ENCODE measurements at regions not wholly inside any gene's neighbourhood (a gene's known extent, or its start where the extent isn't known, plus 50 kb on each side); places are given as distances from the start of the nearest gene placed in this dataset.
A peak's percentile ranks its signal among the peaks of the same experiment; 100 is the strongest.

DNA sequence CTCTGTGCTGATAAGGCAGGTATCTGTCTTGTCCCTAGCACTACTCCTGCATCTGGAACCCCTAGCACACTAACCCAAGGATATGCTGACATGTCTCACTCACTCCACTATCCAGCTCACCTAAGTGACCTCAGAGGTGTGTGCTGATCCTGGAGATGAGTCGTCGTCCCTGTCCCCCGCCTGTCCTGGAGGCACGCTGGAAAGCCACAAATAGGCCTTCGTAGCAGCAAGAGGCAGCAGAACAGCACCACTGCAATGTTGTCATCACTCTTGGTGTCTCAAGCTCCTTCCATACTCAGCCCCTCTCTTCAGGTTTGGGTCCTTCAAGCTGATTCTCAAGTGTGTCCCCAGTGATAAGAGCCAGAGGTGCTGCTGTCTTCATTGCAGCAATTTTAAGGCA, 73.0 kb upstream of the ITGA6 start:
- H3K4me3 ChIP-seq (ENCODE audit: low read depth in 1 of 3, low read length in 3 of 3) = no peak overlapping the region
- no peak overlapping the region for H3K27ac ChIP-seq (ENCODE audit: low read depth in 1 of 3, low read length in 2 of 3)
- 83 to 95% (median 90%) methylated on average over 5 of the region's 5 CpGs for WGBS, 3 donors
- FAIRE-seq (no peak), DNase-seq (no peak)
- H3K4me1 ChIP-seq (ENCODE audit: control insufficient read depth in 3 of 3, insufficient read depth in 2 of 3, low read depth in 1 of 3, low read length in 2 of 3) = peaks cover 0 to 3% (median 0%) of the 10 kb centered on the region in 3 donors
- peaks cover 0 to 2% (median 0%) of the 10 kb centered on the region in 3 donors for H3K27me3 ChIP-seq (ENCODE audit: control insufficient read depth in 3 of 3, insufficient read depth in 3 of 3, low read length in 3 of 3)
- H3K36me3 ChIP-seq (ENCODE audit: control insufficient read depth in 3 of 3, insufficient read depth in 2 of 3, low read depth in 1 of 3, low read length in 3 of 3) = no peaks in the 10 kb centered on the region
- no peaks in the 10 kb centered on the region for H3K9me3 ChIP-seq (ENCODE audit: control insufficient read depth in 2 of 2, insufficient read depth in 1 of 2, low read depth in 1 of 2, low read length in 1 of 2)

DNA sequence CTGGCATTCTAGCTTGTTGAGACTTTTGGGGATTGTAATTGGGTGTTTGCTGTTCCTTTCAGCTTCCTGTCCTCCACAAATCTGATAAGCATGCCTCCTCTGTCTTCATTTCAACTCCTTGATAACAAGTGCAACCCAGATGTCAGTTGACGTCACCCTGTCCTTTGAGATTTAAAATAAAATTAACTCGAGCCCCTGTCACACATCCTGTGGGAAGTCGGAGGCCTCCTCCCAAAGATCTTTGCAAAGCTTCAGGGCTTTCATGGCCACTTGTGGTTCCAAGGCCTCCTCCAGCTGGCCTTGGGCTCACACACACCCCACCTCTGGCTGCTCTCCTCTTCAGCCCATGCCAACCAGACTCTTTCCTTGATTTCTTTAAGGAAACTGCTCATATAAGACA, 69.9 kb upstream of the ITGA6 start:
- FAIRE-seq = no peak

DNA sequence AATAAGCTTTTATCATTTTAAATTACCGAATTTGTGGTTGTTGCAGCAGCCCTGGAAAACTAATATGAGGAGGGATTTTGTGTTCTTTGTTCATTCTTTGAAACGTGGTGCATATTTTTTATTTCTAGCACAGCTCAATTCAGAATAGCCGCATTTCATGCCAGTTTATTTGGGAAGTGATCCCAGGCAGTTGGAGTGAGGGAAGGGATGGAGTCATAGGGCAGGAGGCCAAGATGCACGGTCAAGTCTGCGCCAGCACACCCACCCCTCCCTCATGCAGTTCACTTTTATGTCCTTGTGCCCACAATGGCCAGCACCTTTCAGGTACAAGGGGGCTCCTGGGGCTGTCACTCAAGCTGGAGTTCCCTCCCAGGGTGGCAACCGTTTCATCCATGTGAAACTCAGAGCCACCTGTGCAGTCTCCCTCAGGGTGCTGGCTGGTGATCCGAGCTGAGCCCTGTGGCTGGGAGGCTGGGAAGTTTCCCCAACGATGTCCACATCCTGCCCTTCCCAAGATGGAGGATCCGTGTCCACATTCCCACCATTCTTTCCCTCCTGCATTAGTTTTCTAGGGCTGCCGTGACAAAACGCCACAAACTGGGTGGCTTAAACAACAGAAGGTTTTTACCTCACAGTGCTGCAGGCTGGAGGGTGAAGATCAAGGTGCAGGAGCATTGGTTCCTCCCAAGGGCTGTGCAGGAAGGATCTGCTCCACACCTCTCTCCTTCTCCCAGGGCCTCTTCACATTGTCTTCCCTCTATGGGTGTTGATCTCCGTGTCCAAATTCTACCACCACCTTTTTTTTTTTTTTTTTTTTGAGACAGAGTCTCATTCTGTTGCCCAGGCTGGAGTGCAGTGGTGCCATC, 68.5 kb upstream of the ITGA6 start:
- DNase-seq = peak; percentile 18 to 63
- 22 to 49% (median 29%) methylated on average over 12 of the region's 12 CpGs for WGBS, 3 donors
- Histone ChIP-seq H3K4me1 (ENCODE audit: control insufficient read depth in 3 of 3, insufficient read depth in 2 of 3, low read depth in 1 of 3, low read length in 2 of 3) (peaks cover 0 to 3% (median 0%) of the 10 kb centered on the region in 3 donors), H3K36me3 (ENCODE audit: control insufficient read depth in 3 of 3, insufficient read depth in 2 of 3, low read depth in 1 of 3, low read length in 3 of 3) (no peaks in the 10 kb centered on the region), H3K9me3 (ENCODE audit: control insufficient read depth in 2 of 2, insufficient read depth in 1 of 2, low read depth in 1 of 2, low read length in 1 of 2) (no peaks in the 10 kb centered on the region), H3K27ac (ENCODE audit: low read depth in 1 of 3, low read length in 2 of 3) (no peak overlapping the region), H3K27me3 (ENCODE audit: control insufficient read depth in 3 of 3, insufficient read depth in 3 of 3, low read length in 3 of 3) (peaks cover 0 to 2% (median 0%) of the 10 kb centered on the region in 3 donors), H3K4me3 (ENCODE audit: low read depth in 1 of 3, low read length in 3 of 3) (no peak overlapping the region)
- FAIRE-seq = no peak

More for the DNA sequence above, 69.9 kb upstream of the ITGA6 start:
- H3K4me1 ChIP-seq (ENCODE audit: control insufficient read depth in 3 of 3, insufficient read depth in 2 of 3, low read depth in 1 of 3, low read length in 2 of 3) = peaks cover 0 to 3% (median 0%) of the 10 kb centered on the region in 3 donors
- peaks cover 0 to 2% (median 0%) of the 10 kb centered on the region in 3 donors for H3K27me3 ChIP-seq (ENCODE audit: control insufficient read depth in 3 of 3, insufficient read depth in 3 of 3, low read length in 3 of 3)
- 58 to 87% (median 69%) methylated on average over 3 of the region's 3 CpGs for WGBS, 3 donors
- no peak overlapping the region for H3K27ac ChIP-seq (ENCODE audit: low read depth in 1 of 3, low read length in 2 of 3)
- H3K9me3 ChIP-seq (ENCODE audit: control insufficient read depth in 2 of 2, insufficient read depth in 1 of 2, low read depth in 1 of 2, low read length in 1 of 2) = no peaks in the 10 kb centered on the region
- H3K36me3 ChIP-seq (ENCODE audit: control insufficient read depth in 3 of 3, insufficient read depth in 2 of 3, low read depth in 1 of 3, low read length in 3 of 3) = no peaks in the 10 kb centered on the region
- no peak for DNase-seq
- H3K4me3 ChIP-seq (ENCODE audit: low read depth in 1 of 3, low read length in 3 of 3) = no peak overlapping the region

DNA sequence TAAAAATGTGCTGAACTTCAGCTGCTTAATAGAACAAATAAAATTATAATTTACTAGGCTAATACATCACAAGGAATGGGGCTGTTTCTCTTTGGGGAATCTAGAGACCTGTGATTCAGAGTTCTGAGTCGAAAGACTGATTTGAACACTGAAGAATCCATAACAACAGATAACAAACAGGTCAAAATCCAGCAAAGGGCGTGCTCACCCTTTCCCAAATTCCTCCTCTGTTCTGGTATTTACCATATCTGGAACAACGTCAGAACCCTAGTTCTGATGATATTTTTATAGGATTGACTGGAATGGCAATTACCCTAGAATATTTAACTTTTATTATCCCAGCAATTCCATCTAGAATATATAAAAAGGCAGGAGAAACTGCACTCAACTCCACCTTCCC, 66.0 kb upstream of the ITGA6 start:
- H3K4me1 ChIP-seq (ENCODE audit: control insufficient read depth in 3 of 3, insufficient read depth in 2 of 3, low read depth in 1 of 3, low read length in 2 of 3) = peaks cover 0 to 3% (median 0%) of the 10 kb centered on the region in 3 donors
- WGBS, 3 donors = 16 to 51% (median 26%) methylated on average over 3 of the region's 3 CpGs
- DNase-seq (peak; percentile 30 to 48), FAIRE-seq (no peak)
- no peak overlapping the region for H3K4me3 ChIP-seq (ENCODE audit: low read depth in 1 of 3, low read length in 3 of 3)
- no peaks in the 10 kb centered on the region for H3K9me3 ChIP-seq (ENCODE audit: control insufficient read depth in 2 of 2, insufficient read depth in 1 of 2, low read depth in 1 of 2, low read length in 1 of 2)
- H3K27ac ChIP-seq (ENCODE audit: low read depth in 1 of 3, low read length in 2 of 3) = no peak overlapping the region
- H3K36me3 ChIP-seq (ENCODE audit: control insufficient read depth in 3 of 3, insufficient read depth in 2 of 3, low read depth in 1 of 3, low read length in 3 of 3) = no peaks in the 10 kb centered on the region
- H3K27me3 ChIP-seq (ENCODE audit: control insufficient read depth in 3 of 3, insufficient read depth in 3 of 3, low read length in 3 of 3) = no peaks in the 10 kb centered on the region

DNA sequence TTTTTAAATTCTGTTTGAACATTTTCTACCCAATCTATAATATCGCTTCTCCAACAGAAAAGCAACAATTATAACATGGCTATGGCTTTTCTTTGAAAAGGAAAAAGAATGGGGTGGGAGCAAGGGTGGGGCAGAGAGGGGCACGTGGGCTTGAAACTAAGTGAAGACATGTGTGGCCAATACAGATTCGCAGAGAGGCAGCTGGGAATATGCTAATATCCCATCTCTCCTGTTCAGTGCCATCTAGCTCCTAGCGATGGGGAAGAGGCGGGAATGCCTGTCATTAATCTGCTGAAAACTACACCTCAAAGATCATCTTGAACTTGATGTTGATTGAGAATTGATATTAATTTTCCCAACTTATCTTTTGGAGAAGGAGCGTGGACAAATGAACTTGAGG, 65.5 kb upstream of the ITGA6 start:
- Histone ChIP-seq H3K9me3 (ENCODE audit: control insufficient read depth in 2 of 2, insufficient read depth in 1 of 2, low read depth in 1 of 2, low read length in 1 of 2) (no peaks in the 10 kb centered on the region), H3K4me1 (ENCODE audit: control insufficient read depth in 3 of 3, insufficient read depth in 2 of 3, low read depth in 1 of 3, low read length in 2 of 3) (peaks cover 0 to 3% (median 0%) of the 10 kb centered on the region in 3 donors), H3K4me3 (ENCODE audit: low read depth in 1 of 3, low read length in 3 of 3) (no peak overlapping the region), H3K27me3 (ENCODE audit: control insufficient read depth in 3 of 3, insufficient read depth in 3 of 3, low read length in 3 of 3) (no peaks in the 10 kb centered on the region), H3K27ac (ENCODE audit: low read depth in 1 of 3, low read length in 2 of 3) (no peak overlapping the region), H3K36me3 (ENCODE audit: control insufficient read depth in 3 of 3, insufficient read depth in 2 of 3, low read depth in 1 of 3, low read length in 3 of 3) (no peaks in the 10 kb centered on the region)
- 87 to 90% (median 88%) methylated on average over 6 of the region's 6 CpGs for WGBS, 3 donors
- FAIRE-seq = no peak
- DNase-seq = no peak

DNA sequence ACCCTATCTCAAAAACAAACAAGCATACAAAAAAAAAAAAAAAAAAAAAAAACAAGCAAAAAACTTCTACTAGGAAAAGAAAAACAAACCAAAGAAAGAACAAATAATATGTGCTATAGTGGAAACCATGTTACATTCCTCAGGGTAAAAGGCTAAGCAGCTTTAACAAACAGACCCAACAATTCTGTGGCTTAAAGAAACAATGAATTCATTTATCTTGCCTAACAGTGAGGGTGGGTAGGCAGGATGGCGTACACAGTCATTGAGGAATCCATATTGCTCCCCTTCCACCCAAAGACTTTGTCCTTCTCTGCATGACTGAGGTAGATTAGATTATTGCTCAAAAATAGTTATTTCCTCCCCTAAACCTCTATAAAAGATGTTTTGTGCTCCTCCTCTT, 63.1 kb upstream of the ITGA6 start:
- no peaks in the 10 kb centered on the region for H3K9me3 ChIP-seq (ENCODE audit: control insufficient read depth in 2 of 2, insufficient read depth in 1 of 2, low read depth in 1 of 2, low read length in 1 of 2)
- H3K27ac ChIP-seq (ENCODE audit: low read depth in 1 of 3, low read length in 2 of 3) = no peak overlapping the region
- DNase-seq = no peak
- no peaks in the 10 kb centered on the region for H3K4me1 ChIP-seq (ENCODE audit: control insufficient read depth in 3 of 3, insufficient read depth in 2 of 3, low read depth in 1 of 3, low read length in 2 of 3)
- H3K27me3 ChIP-seq (ENCODE audit: control insufficient read depth in 3 of 3, insufficient read depth in 3 of 3, low read length in 3 of 3) = no peaks in the 10 kb centered on the region
- WGBS, 3 donors = 87 to 100% (median 93%) methylated on average over 1 of the region's 1 CpG
- H3K4me3 ChIP-seq (ENCODE audit: low read depth in 1 of 3, low read length in 3 of 3) = no peak overlapping the region
- no peaks in the 10 kb centered on the region for H3K36me3 ChIP-seq (ENCODE audit: control insufficient read depth in 3 of 3, insufficient read depth in 2 of 3, low read depth in 1 of 3, low read length in 3 of 3)
- FAIRE-seq = no peak

DNA sequence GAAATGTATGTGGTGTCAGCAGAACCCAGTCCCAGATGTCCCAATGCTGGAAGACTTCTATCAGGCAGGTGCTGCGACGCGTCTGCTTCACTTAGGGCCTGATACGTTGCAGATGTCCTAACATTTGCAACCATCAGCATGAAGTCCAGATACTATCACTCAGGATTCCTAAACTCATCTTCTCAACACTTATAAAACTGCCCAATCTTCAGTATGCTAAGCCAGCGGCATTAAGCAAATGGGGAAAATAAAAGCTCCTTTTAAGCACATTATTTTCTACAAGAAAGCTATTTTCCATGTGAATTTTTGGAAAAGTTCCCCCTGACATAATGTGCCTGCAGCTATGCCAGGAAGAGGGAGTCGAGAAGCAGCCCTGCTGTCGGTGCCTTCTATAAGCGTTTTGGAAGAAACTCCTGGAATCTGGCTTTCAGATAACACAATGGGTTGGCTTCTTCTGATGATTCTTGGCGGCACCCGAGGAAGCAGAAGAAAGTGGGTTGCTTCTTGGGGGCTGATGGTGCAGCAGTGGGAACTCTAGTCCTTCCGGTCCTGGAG, 60.7 kb upstream of the ITGA6 start:
- Histone ChIP-seq H3K27me3 (ENCODE audit: control insufficient read depth in 3 of 3, insufficient read depth in 3 of 3, low read length in 3 of 3) (no peaks in the 10 kb centered on the region), H3K27ac (ENCODE audit: low read depth in 1 of 3, low read length in 2 of 3) (no peak overlapping the region), H3K36me3 (ENCODE audit: control insufficient read depth in 3 of 3, insufficient read depth in 2 of 3, low read depth in 1 of 3, low read length in 3 of 3) (no peaks in the 10 kb centered on the region), H3K9me3 (ENCODE audit: control insufficient read depth in 2 of 2, insufficient read depth in 1 of 2, low read depth in 1 of 2, low read length in 1 of 2) (peaks cover 0 to 3% of the 10 kb centered on the region in 2 donors), H3K4me3 (ENCODE audit: low read depth in 1 of 3, low read length in 3 of 3) (no peak overlapping the region), H3K4me1 (ENCODE audit: control insufficient read depth in 3 of 3, insufficient read depth in 2 of 3, low read depth in 1 of 3, low read length in 2 of 3) (no peaks in the 10 kb centered on the region)
- DNase-seq = no peak
- no peak for FAIRE-seq
- WGBS, 3 donors = 78 to 91% (median 89%) methylated on average over 11 of the region's 11 CpGs

DNA sequence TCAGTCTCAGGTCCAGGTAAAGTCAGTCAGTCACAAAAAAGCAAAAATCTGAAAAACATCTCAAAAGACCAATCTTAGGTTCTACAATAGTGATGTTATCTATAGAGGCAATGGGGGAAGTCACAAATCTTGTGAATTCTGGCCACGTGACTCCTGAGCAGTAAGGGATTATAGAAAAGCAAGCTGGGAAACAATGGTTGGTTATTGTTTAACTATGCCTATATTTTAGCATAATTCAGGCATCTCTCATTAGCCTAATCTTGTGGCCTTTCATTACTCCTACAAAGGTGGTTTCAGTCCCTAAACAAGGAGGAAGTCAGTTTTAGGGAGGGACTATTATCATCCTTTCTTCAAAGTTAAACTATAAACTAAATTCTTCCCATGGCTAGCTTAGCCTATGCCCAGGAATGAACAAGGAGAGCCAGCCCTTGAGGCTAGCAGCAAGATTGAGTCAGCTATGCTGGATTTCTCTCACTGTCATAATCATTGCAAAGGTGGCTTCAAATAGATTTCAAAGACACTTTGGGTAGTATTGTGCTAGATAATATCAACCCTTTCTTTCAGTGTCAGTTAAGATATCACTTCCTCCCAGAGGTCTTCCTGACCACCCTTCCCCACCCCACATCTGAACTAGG, 56.4 kb upstream of the ITGA6 start:
- Histone ChIP-seq H3K4me1 (ENCODE audit: control insufficient read depth in 3 of 3, insufficient read depth in 2 of 3, low read depth in 1 of 3, low read length in 2 of 3) (peaks cover 0 to 17% (median 2%) of the 10 kb centered on the region in 3 donors), H3K27me3 (ENCODE audit: control insufficient read depth in 3 of 3, insufficient read depth in 3 of 3, low read length in 3 of 3) (no peaks in the 10 kb centered on the region), H3K36me3 (ENCODE audit: control insufficient read depth in 3 of 3, insufficient read depth in 2 of 3, low read depth in 1 of 3, low read length in 3 of 3) (no peaks in the 10 kb centered on the region), H3K4me3 (ENCODE audit: low read depth in 1 of 3, low read length in 3 of 3) (no peak overlapping the region), H3K27ac (ENCODE audit: low read depth in 1 of 3, low read length in 2 of 3) (no peak overlapping the region), H3K9me3 (ENCODE audit: control insufficient read depth in 2 of 2, insufficient read depth in 1 of 2, low read depth in 1 of 2, low read length in 1 of 2) (peaks cover 0 to 3% of the 10 kb centered on the region in 2 donors)
- DNase-seq (no peak), FAIRE-seq (no peak)
- 37 to 50% (median 49%) methylated on average over 1 of the region's 1 CpG for WGBS, 3 donors

Measured in small intestine (tissue), 7 donors.